Retinal pigment epithelial cell (primary cell): ENCODE measurements at regions not wholly inside any gene's neighbourhood (a gene's known extent, or its start where the extent isn't known, plus 50 kb on each side); places are given as distances from the start of the nearest gene placed in this dataset.

Experiments used
- DNase-seq: peaks from one replicate; pipeline ENCODE4 v3.0.0-alpha.2; 2010; ENCODE audit warnings: low read depth
- H3K4me3 ChIP-seq: 2 replicates; pipeline ENCODE4 v1.5.1; 2011; ENCODE audit warnings: mild to moderate bottlenecking, low read length, control low read depth, moderate library complexity
- CTCF ChIP-seq: conservative IDR thresholded peaks from 2 replicates; pipeline ENCODE4 v1.5.1; 2011; ENCODE audit warnings: low read depth, low read length, control low read depth, inconsistent platforms

- no peak for TF ChIP-seq CTCF
- H3K4me3 ChIP-seq = no peak overlapping the region
- no peak for DNase-seq
Measured at GRCh38 chr2:14933753-14934152, 301.2 kb downstream of the LRATD1 start.

DNA sequence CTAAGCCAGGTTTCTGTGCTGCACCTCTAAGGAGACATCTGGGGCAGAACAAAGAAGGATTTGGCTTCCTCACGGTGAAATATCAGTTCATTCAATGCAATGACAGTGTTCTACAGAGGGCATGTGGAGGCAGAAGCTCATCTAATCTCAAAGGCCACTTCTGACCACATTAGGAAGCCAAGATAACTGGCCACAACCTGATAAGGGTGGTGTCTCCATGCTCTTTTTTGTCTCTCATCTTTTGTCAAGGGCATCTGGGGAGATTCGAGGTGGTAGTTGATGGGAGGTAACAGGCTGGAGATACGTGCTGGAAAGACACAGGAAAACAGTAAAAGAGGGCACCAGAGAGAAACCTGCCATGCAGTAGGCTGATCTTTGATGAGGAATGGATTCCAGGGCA, 303.9 kb downstream of the LRATD1 start:
- no peak for TF ChIP-seq CTCF
- no peak for DNase-seq
- no peak overlapping the region for H3K4me3 ChIP-seq

DNA sequence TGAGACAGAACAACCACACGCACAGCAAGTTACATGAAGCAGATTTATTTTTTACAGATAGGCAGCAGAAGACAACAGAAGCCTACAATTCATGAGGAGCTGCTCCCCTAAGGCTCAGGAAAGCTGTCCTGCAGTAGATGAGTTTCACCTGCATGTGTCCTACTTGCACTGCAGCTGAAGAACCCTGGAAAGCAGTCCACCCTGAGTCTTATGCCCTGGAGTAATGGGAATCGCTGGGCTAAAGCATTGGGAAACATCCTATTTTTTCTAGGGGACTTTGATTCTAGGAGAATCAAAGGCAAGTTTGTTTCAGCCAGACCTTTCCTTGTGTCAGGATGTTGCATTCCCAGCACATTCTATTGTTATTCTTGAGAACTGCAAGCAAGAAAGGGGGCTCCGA, 304.8 kb downstream of the LRATD1 start:
- no peak overlapping the region for H3K4me3 ChIP-seq
- no peak for DNase-seq
- TF ChIP-seq CTCF = no peak

GRCh38 chr2:14941151-14941631, 308.7 kb downstream of the LRATD1 start:
- no peak for TF ChIP-seq CTCF
- no peak overlapping the region for H3K4me3 ChIP-seq
- DNase-seq = no peak

GRCh38 chr2:14942987-14943386, 310.5 kb downstream of the LRATD1 start:
- TF ChIP-seq CTCF = no peak
- DNase-seq = peak; percentile 24
- H3K4me3 ChIP-seq = no peak overlapping the region

DNA sequence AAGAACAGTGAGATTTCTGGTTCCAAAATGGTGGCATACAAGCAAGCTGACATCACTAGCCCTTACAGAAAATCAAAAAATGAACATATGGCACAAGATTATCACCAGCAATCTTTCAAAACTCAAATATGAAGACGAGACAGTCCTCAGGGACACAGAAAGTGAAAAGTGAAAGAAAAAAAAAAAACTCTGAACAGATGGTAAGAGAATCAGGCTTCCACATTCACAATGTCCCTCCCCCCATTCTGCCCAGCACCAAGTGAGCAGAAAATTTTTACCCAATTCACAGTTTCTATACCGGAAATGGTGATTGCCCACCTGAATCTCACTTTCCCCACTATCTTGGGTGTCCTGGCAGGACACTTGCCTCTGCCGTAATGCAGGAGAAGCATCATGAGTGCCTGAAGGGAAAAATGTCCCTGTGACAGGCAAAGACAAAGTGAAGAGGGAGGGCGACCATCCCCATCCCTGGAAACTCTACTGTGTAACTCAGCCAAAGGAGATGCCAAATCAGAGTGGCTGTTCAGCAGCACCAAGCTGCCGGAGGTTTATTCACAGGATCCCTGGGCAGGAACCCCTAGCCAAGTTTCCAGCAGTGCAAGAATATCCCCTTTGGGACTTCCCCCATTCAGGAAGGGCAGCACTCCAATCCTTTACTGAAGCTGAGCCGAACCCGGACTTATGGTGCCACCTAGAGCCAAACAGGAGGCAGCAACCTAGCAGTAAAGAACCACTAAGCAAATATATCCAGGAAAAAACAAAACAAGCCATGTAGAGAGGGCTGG, 312.2 kb downstream of the LRATD1 start:
- no peak for DNase-seq
- TF ChIP-seq CTCF = peak; percentile 43
- no peak overlapping the region for H3K4me3 ChIP-seq
